NCI-H2227 (cell line): ENCODE measurements at regions not wholly inside any gene's neighbourhood (a gene's known extent, or its start where the extent isn't known, plus 50 kb on each side); places are given as distances from the start of the nearest gene placed in this dataset.
A peak's percentile ranks its signal among the peaks of the same experiment; 100 is the strongest.

ENCODE experiments used
- DNase-seq: peaks from one replicate; lab custom pipeline; 2025; ENCODE audit not compliant: unreplicated experiment; lab: John Stamatoyannopoulos, UW

- DNase-seq: no peak
These were observed 416.4 kb upstream of the THRB start for GRCh38 chr3:24911076-24911475.

GRCh38 chr3:24915639-24916038 lies 421.0 kb upstream of the THRB start:
- no peak for DNase-seq

GRCh38 chr3:24917908-24918307 lies 423.3 kb upstream of the THRB start:
- DNase-seq: no peak

- DNase-seq: no peak
These were observed 428.9 kb upstream of the THRB start for GRCh38 chr3:24923570-24923969.

GRCh38 chr3:24929521-24929920 lies 434.9 kb upstream of the THRB start:
- no peak for DNase-seq

- DNase-seq: no peak
These were observed 438.8 kb upstream of the THRB start for GRCh38 chr3:24933401-24933800.

GRCh38 chr3:24936574-24936973 lies 441.9 kb upstream of the THRB start:
- DNase-seq: no peak

- DNase-seq: no peak
These were observed 442.6 kb upstream of the THRB start for GRCh38 chr3:24937228-24937627.

GRCh38 chr3:24937780-24938179 lies 443.1 kb upstream of the THRB start:
- no peak for DNase-seq

- no peak for DNase-seq
These were observed 449.3 kb upstream of the THRB start for GRCh38 chr3:24943961-24944360.

GRCh38 chr3:24944805-24945520 lies 450.3 kb upstream of the THRB start:
- no peak for DNase-seq

- DNase-seq: no peak
These were observed 450.9 kb upstream of the THRB start for GRCh38 chr3:24945563-24945962.

GRCh38 chr3:24947103-24947502 lies 452.5 kb upstream of the THRB start:
- DNase-seq: no peak

- DNase-seq: no peak
These were observed 456.5 kb upstream of the THRB start for GRCh38 chr3:24951180-24951579.

- DNase-seq: no peak
These were observed 457.7 kb upstream of the THRB start for GRCh38 chr3:24952388-24952787.

GRCh38 chr3:24953060-24953771 lies 458.6 kb upstream of the THRB start:
- no peak for DNase-seq

GRCh38 chr3:24956613-24957012 lies 462.0 kb upstream of the THRB start:
- DNase-seq: no peak

GRCh38 chr3:24958271-24958670 lies 463.6 kb upstream of the THRB start:
- DNase-seq: no peak

GRCh38 chr3:24958910-24959447 lies 464.3 kb upstream of the THRB start:
- DNase-seq: no peak

GRCh38 chr3:24963762-24964625 lies 464.1 kb upstream of the RARB start:
- peak; percentile 17 for DNase-seq

GRCh38 chr3:24965706-24966385 lies 462.2 kb upstream of the RARB start:
- DNase-seq: no peak
